Tibial nerve (tissue), 3 donors: ENCODE measurements at regions not wholly inside any gene's neighbourhood (a gene's known extent, or its start where the extent isn't known, plus 50 kb on each side); places are given as distances from the start of the nearest gene placed in this dataset.

Source experiments
- CTCF ChIP-seq, 5 experiments: fragments of 200-600 bp in 3 of 5; fragments of 450-650 bp in 2 of 5; sonication (generic) in 3 of 5; IDR thresholded peaks; one replicate each; pipeline ENCODE4 v1.5.1; 2016 to 2019; ENCODE audit warnings: antibody characterized with exemption in 5 of 5, mild to moderate bottlenecking in 3 of 5, moderate library complexity in 2 of 5
- POLR2A ChIP-seq, 2 donors: fragments of 450-650 bp; IDR thresholded peaks; one replicate each; pipeline ENCODE4 v1.6.1; 2017; ENCODE audit warnings: antibody characterized with exemption in 2 of 2, mild to moderate bottlenecking in 2 of 2, moderate library complexity in 2 of 2

DNA sequence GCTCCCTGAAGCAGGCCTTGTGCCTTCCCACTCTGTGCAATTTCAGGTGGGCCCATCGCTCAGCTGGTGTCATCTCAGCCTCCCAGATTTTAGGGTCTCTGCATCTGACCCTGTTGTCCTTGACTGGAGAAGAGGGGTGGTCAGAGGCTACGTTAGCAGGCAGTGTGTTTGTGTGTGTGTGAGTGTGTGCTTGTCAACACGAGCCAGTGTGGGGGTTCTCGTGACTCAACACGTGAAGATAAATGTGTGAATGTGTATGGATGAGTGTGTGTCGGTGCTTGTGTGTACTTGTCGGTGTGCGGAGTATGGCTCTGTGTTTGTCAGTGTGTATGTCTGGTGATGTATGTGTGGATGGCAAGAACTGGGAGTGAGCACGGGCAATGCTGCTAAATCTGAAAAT lies 142.6 kb upstream of the KLF4 start:
- TF ChIP-seq CTCF (IDR thresholded peaks at IDR 0.05), result no peak
- TF ChIP-seq POLR2A (IDR thresholded peaks at IDR 0.05), result no peak
